ENCODE measurements at regions not wholly inside any gene's neighbourhood (a gene's known extent, or its start where the extent isn't known, plus 50 kb on each side); places are given as distances from the start of the nearest gene placed in this dataset.
A peak's percentile ranks its signal among the peaks of the same experiment; 100 is the strongest.

- H3K4me3 ChIP-seq (ENCODE audit: control insufficient read depth, low read depth, low read length): no peak overlapping the region
- no peak for TF ChIP-seq CTCF (conservative IDR thresholded peaks at IDR 0.05; ENCODE audit: control insufficient read depth, insufficient read depth, low read depth, low read length)
- DNase-seq (ENCODE audit: low read depth): no peak
Measured at GRCh38 chr14:26395726-26396125, 202.1 kb downstream of the NOVA1 start.

GRCh38 chr14:26394150-26394810 is 203.6 kb downstream of the NOVA1 start:
- DNase-seq (ENCODE audit: low read depth): peak; percentile 40
- peak; percentile 41 for TF ChIP-seq CTCF (conservative IDR thresholded peaks at IDR 0.05; ENCODE audit: control insufficient read depth, insufficient read depth, low read depth, low read length)
- H3K4me3 ChIP-seq (ENCODE audit: control insufficient read depth, low read depth, low read length): no peak overlapping the region

GRCh38 chr14:26392498-26392897 is 205.3 kb downstream of the NOVA1 start:
- no peak overlapping the region for H3K4me3 ChIP-seq (ENCODE audit: control insufficient read depth, low read depth, low read length)
- TF ChIP-seq CTCF (conservative IDR thresholded peaks at IDR 0.05; ENCODE audit: control insufficient read depth, insufficient read depth, low read depth, low read length): no peak
- DNase-seq (ENCODE audit: low read depth): no peak

GRCh38 chr14:26389646-26390508 is 208.0 kb downstream of the NOVA1 start:
- DNase-seq (ENCODE audit: low read depth): peak; percentile 87

DNA sequence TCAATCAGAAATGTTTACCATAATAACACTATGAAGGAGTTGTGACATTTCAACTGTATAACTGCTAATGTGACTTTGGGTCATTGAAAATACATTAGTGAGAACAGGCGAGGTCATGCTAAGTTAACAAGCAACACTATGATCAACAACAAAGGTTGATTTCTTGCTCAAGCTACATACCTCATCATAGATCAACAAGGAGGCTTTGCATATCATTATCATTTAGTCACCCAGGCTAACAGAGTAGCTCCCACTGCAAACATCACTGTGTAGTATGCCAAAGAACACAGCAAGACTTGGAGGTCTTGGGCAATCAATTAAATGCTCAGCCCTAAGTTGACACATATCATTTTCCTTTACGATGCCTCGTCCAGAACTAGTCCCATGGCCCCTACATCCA is 212.5 kb downstream of the NOVA1 start:
- no peak for TF ChIP-seq CTCF (conservative IDR thresholded peaks at IDR 0.05; ENCODE audit: control insufficient read depth, insufficient read depth, low read depth, low read length)
- no peak overlapping the region for H3K4me3 ChIP-seq (ENCODE audit: control insufficient read depth, low read depth, low read length)
- DNase-seq (ENCODE audit: low read depth): peak; percentile 28

More at GRCh38 chr14:26389646-26390508, 208.0 kb downstream of the NOVA1 start:
- TF ChIP-seq CTCF (conservative IDR thresholded peaks at IDR 0.05; ENCODE audit: control insufficient read depth, insufficient read depth, low read depth, low read length): no peak
- no peak overlapping the region for H3K4me3 ChIP-seq (ENCODE audit: control insufficient read depth, low read depth, low read length)

- no peak for TF ChIP-seq CTCF (conservative IDR thresholded peaks at IDR 0.05; ENCODE audit: control insufficient read depth, insufficient read depth, low read depth, low read length)
- no peak for DNase-seq (ENCODE audit: low read depth)
- no peak overlapping the region for H3K4me3 ChIP-seq (ENCODE audit: control insufficient read depth, low read depth, low read length)
Measured at GRCh38 chr14:26382901-26383685, 214.7 kb downstream of the NOVA1 start.
